Stimulated activated CD4-positive, alpha-beta T cell treated with anti-CD3 and anti-CD28 coated beads, Interleukin-4, amount 100 ng/mL, for 24 hours (primary cell): ENCODE measurements at regions not wholly inside any gene's neighbourhood (a gene's known extent, or its start where the extent isn't known, plus 50 kb on each side); places are given as distances from the start of the nearest gene placed in this dataset.

ENCODE experiments used
- DNase-seq: peaks from one replicate; pipeline ENCODE4 v3.0.0-alpha.2; 2020

GRCh38 chr13:72317346-72318109 lies 409.9 kb downstream of the MZT1 start:
- no peak for DNase-seq

- no peak for DNase-seq
These were observed 410.7 kb downstream of the MZT1 start for GRCh38 chr13:72316716-72317115.

GRCh38 chr13:72315312-72315711 lies 412.1 kb downstream of the MZT1 start:
- DNase-seq = no peak

- DNase-seq = no peak
These were observed 413.2 kb downstream of the MZT1 start for GRCh38 chr13:72314210-72314609.

GRCh38 chr13:72313546-72313945 lies 413.9 kb downstream of the MZT1 start:
- no peak for DNase-seq

- no peak for DNase-seq
These were observed 423.3 kb downstream of the MZT1 start for GRCh38 chr13:72303941-72304746.

GRCh38 chr13:72296246-72296645 lies 429.2 kb upstream of the DACH1 start:
- no peak for DNase-seq

GRCh38 chr13:72295153-72295552 lies 428.1 kb upstream of the DACH1 start:
- DNase-seq = no peak

- no peak for DNase-seq
These were observed 426.2 kb upstream of the DACH1 start for GRCh38 chr13:72293206-72293605.

GRCh38 chr13:72290962-72291681 lies 424.1 kb upstream of the DACH1 start:
- no peak for DNase-seq

- no peak for DNase-seq
These were observed 419.4 kb upstream of the DACH1 start for GRCh38 chr13:72286421-72286820.

GRCh38 chr13:72284791-72285190 lies 417.8 kb upstream of the DACH1 start:
- no peak for DNase-seq

GRCh38 chr13:72261732-72262131 lies 394.7 kb upstream of the DACH1 start:
- DNase-seq = no peak

GRCh38 chr13:72259528-72259927 lies 392.5 kb upstream of the DACH1 start:
- DNase-seq = no peak

GRCh38 chr13:72258340-72258981 lies 391.5 kb upstream of the DACH1 start:
- DNase-seq = no peak

GRCh38 chr13:72255908-72256307 lies 388.9 kb upstream of the DACH1 start:
- no peak for DNase-seq

- no peak for DNase-seq
These were observed 386.8 kb upstream of the DACH1 start for GRCh38 chr13:72253754-72254153.

GRCh38 chr13:72246396-72246795 lies 379.4 kb upstream of the DACH1 start:
- no peak for DNase-seq

- DNase-seq = no peak
These were observed 377.8 kb upstream of the DACH1 start for GRCh38 chr13:72244788-72245187.

GRCh38 chr13:72230131-72230530 lies 363.1 kb upstream of the DACH1 start:
- no peak for DNase-seq

GRCh38 chr13:72229067-72229466 lies 362.1 kb upstream of the DACH1 start:
- DNase-seq = no peak

- DNase-seq = no peak
These were observed 354.4 kb upstream of the DACH1 start for GRCh38 chr13:72221276-72221962.

GRCh38 chr13:72218966-72219365 lies 352.0 kb upstream of the DACH1 start:
- DNase-seq = no peak
